SK-N-SH treated with all-trans-retinoic acid at 6 μM for 48 hours (cell line): ENCODE measurements at regions not wholly inside any gene's neighbourhood (a gene's known extent, or its start where the extent isn't known, plus 50 kb on each side); places are given as distances from the start of the nearest gene placed in this dataset.

Experiments
- ESRRG ChIP-seq: fragments of 250-450 bp; sonication (Bioruptor Pico); IDR thresholded peaks from 2 replicates; pipeline ENCODE4 v1.6.1; 2021; ENCODE audit warnings: mild to moderate bottlenecking
- ISL1 ChIP-seq: fragments of 250-450 bp; sonication (Bioruptor Pico); IDR thresholded peaks from 2 replicates; pipeline ENCODE4 v2.1.2; 2022; ENCODE audit warnings: mild to moderate bottlenecking, moderate library complexity
- OSR1 ChIP-seq: fragments of 250-450 bp; sonication (Bioruptor Pico); IDR thresholded peaks from 2 replicates; pipeline ENCODE4 v1.8.0; 2022; ENCODE audit warnings: moderate library complexity, mild to moderate bottlenecking, inconsistent platforms
- ZNF70 ChIP-seq: fragments of 450-650 bp; formaldehyde crosslinking; IDR thresholded peaks from 2 replicates; pipeline ENCODE4 v1.5.0; 2020; ENCODE audit warnings: mild to moderate bottlenecking, moderate library complexity
- ZNF8 ChIP-seq: fragments of 450-650 bp; formaldehyde crosslinking; IDR thresholded peaks from 2 replicates; pipeline ENCODE4 v1.5.0; 2020; ENCODE audit warnings: mild to moderate bottlenecking, moderate library complexity

DNA sequence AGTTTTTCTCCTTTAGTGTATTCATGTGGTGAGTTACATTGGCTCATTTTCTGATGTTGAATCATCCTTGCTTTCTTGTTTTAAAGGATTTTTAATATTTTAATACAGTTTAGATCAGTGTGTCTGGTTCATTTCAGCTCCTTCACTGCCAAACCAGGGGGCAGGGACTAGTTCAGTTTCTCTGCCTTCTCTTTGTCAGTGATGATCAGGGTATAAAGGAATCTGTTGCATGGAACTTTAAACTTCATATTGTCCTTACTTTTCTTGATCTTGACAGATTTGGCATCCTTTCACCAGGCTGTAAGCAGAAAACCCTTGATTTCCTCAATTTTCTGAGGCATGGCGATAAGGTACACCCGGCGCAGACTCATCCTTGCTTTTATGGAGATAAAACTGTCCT, 149.4 kb downstream of the KDR start:
- no peak for TF ChIP-seq ZNF70
- no peak for TF ChIP-seq OSR1 (CRISPR knock-in tag)
- no peak for TF ChIP-seq ZNF8 (CRISPR knock-in tag)
- no peak for TF ChIP-seq ISL1 (CRISPR knock-in tag)
- no peak for TF ChIP-seq ESRRG (CRISPR knock-in tag)
